HEK293T (cell line): ENCODE measurements at regions not wholly inside any gene's neighbourhood (a gene's known extent, or its start where the extent isn't known, plus 50 kb on each side); places are given as distances from the start of the nearest gene placed in this dataset.

Source experiments
- FOXA1 ChIP-seq: fragments of 450-650 bp; IDR thresholded peaks from 2 replicates; pipeline ENCODE4 v1.6.1; 2016; ENCODE audit warnings: mild to moderate bottlenecking
- FOXK2 ChIP-seq: fragments of 450-650 bp; IDR thresholded peaks from 2 replicates; pipeline ENCODE4 v1.6.1; 2016; ENCODE audit warnings: mild to moderate bottlenecking
- FOXM1 ChIP-seq: fragments of 450-650 bp; IDR thresholded peaks from 2 replicates; pipeline ENCODE4 v1.6.1; 2017; ENCODE audit warnings: mild to moderate bottlenecking, borderline replicate concordance
- HDGF ChIP-seq: fragments of 450-650 bp; IDR thresholded peaks from 2 replicates; pipeline ENCODE4 v1.6.1; 2017; ENCODE audit warnings: antibody characterized with exemption, borderline replicate concordance
- PKNOX1 ChIP-seq: fragments of 450-650 bp; IDR thresholded peaks from 2 replicates; pipeline ENCODE4 v1.6.1; 2016
- TARDBP ChIP-seq: fragments of 450-650 bp; IDR thresholded peaks from 2 replicates; pipeline ENCODE4 v1.6.1; 2016

- TF ChIP-seq FOXA1 (no peak), PKNOX1 (no peak), HDGF (no peak), FOXK2 (no peak), TARDBP (no peak), FOXM1 (no peak)
Observed at GRCh38 chr2:30392097-30392496, 54.9 kb upstream of the LCLAT1 start.
